ENCODE measurements at regions not wholly inside any gene's neighbourhood (a gene's known extent, or its start where the extent isn't known, plus 50 kb on each side); places are given as distances from the start of the nearest gene placed in this dataset.

DNA sequence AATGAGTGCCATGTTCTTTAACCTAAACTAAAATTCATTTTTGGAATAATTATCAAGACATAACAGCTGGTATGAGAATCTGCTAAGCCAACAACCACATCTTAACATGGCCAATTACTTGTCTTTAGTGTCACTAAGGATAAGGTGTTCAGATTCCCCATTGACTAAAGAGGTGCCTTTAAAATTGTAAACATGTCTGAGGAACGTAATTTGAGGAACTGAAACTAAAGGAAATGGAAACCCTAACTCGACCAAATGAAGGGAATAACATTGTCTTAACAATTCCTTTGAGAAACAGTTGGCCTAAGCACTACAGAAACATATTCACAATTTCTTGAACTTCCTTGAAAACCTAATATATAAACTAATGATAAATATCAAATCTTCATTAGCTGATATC lies 355.4 kb upstream of the GULP1 start:
- DNase-seq: no peak

DNA sequence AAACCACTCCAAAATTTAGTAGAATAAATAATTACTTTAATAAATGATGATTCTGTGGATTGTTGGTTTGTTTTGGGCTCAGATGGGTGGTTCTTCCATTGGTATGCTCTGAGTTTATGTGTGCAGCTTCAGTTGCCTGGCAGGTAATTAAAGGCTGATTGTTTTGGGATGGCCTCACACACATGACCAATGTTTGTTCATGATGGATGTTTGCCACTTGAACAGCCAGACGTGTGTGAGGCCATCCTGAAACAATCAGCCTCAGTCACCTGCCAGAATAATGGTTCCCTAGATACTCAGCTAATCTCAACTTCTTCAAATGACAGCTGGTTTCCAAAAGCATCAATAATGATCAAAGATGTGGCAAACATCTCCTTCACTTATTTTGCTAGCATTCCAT lies 352.5 kb upstream of the GULP1 start:
- DNase-seq: no peak

DNA sequence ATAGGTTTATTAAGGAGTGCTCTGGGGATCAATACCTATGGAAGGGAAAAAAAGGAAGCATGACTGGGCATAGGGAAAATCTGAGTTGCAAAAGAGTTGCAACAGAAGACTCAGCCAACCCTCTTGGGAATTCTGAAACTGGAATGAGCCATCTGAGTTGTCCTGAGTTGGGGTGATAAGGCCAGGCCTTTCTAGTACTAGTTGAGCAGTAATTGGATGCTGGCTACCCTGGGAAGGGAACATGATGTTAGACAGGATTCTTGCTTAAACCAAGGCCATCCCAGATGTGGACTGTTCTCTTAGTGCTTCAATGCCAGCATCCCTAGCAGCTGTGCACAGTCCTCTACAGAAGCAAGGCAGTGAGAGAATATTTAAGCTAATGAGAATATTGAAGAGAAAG lies 348.8 kb upstream of the GULP1 start:
- DNase-seq: no peak

- DNase-seq: no peak
These were observed 347.8 kb upstream of the GULP1 start for GRCh38 chr2:187943772-187944369.

- DNase-seq: no peak
These were observed 341.8 kb upstream of the GULP1 start for GRCh38 chr2:187949859-187950258.

GRCh38 chr2:187951470-187952218 lies 340.0 kb upstream of the GULP1 start:
- no peak for DNase-seq

- no peak for DNase-seq
These were observed 334.7 kb upstream of the GULP1 start for GRCh38 chr2:187956906-187957534.

GRCh38 chr2:187959821-187960220 lies 331.9 kb upstream of the GULP1 start:
- DNase-seq: no peak

DNA sequence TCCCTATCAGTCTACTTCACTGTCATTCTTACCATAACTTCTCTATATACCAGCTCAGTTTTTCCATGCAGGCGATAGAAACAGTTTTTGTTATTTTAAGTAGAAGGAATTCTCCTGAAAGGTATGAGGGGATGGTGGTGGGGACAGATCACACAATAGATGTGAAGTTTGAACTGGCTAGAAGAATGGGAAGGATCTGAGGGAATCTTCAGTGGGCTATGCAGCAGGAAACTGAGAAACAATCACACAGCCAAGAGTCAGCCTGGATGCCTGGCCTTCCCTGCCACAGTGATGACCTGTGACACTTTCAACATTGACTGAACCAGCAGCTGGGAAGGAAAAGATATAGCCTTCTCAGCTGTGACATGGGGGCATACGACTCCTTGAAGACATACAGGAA lies 329.1 kb upstream of the GULP1 start:
- no peak for DNase-seq

DNA sequence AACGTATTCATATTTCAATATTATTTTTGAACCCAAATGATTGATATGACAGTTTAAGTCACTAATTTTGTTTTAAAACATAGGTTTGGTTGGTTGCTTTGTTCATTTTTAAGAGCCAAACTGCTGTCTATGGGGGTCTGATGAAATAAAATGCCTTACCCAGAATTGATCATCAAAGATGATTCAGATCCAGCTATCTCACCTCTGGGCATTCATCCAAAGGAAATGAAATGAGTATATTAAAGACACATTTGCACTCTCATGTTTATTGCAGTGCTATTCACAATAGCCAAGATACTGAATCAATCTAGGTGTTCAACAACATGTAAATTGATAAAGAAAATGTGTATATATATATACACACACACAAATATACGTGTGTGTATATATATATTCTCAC lies 326.9 kb upstream of the GULP1 start:
- DNase-seq: no peak

GRCh38 chr2:187966924-187967323 lies 324.8 kb upstream of the GULP1 start:
- DNase-seq: no peak

DNA sequence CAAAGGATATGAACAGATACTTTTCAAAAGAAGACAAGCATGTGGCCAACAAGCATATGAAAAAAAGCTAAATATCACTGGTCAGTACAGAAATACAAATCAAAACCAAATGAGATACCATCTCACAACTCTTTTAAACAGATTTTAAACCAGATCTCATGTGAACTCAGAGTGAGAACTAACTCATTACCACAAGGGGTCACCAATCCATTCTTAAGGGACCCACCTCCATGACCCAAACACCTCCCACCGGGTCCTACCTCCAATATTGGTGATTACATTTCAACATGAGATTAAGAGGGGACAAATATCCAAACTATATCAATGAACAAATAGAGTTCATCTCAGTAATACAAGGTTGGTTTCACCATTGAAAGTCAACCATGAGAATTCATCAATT lies 319.8 kb upstream of the GULP1 start:
- no peak for DNase-seq

DNA sequence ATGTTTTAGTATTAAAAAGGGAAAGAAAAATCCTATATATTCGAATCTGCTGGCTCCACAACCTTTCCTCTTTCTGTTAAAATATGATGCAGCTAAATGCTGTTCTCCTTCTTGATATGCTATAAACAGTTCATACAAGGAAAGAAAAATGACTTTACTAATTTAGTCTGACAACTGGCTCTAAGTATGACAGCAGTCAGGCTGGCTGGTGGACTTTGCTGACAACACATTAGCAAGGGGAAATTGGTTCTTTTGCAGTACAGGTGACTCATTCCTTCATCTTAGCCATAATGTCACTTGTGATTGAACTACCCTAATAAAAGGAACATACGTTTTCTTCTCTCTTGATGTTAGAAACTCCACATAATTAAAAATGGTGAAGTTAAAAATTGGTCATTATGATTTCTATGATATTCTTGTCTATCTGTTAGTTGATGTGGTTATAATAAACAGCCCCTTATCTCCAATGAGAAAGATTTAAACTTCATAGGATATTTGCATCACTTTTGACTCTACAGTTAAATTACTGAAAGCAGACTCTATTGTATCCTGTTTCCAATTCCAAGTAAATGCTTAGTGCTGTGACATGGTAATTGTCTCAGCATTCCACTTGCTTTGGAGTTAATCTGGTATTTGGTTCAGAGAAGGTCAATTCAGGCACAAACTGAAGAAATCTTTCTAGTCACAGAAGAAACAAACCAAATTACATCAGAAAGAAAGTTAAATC lies 315.3 kb upstream of the GULP1 start:
- DNase-seq: no peak

GRCh38 chr2:187976986-187977333 lies 314.7 kb upstream of the GULP1 start:
- no peak for DNase-seq

DNA sequence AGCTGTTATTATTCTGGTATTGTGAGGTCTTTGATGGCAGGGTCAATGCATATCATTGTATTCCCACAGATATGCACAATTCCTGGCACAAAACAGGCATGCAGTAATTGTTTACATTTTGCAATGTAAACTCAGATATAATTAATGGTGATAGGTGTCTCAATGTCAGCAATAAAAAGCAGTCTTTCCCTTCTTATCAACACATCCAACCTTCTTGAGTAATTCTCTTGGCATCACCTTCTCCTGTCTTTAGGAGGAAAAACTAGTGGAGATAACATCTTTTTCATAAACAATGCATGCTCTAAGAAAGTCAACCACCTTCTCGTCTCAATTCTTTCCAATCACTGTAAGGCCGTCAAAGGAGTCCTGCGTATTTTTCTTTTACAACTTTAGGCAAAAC lies 313.3 kb upstream of the GULP1 start:
- no peak for DNase-seq

- DNase-seq: no peak
These were observed 309.0 kb upstream of the GULP1 start for GRCh38 chr2:187982668-187983067.

DNA sequence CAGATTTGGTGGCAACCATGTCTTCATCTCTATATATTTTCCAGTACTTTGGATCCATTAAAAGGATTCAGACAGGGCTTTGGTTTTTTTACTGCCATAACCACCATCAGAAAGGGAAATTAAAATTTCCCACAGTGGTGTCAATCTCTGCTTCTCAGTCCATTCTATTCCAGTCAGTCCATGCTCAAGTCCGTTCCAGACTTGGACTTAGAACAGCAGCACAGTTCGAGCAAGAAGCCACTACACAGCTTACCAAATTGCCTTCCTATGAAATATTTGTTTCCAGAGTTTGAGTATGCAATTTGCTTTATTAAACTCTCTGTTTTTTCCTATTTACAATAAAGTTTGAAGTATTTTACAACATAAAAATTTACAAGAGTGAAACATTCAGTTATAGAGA lies 306.5 kb upstream of the GULP1 start:
- DNase-seq: no peak

- no peak for DNase-seq
These were observed 305.8 kb upstream of the GULP1 start for GRCh38 chr2:187985923-187986322.

- DNase-seq: no peak
These were observed 305.1 kb upstream of the GULP1 start for GRCh38 chr2:187986390-187987105.

- no peak for DNase-seq
These were observed 303.3 kb upstream of the GULP1 start for GRCh38 chr2:187988348-187988747.

DNA sequence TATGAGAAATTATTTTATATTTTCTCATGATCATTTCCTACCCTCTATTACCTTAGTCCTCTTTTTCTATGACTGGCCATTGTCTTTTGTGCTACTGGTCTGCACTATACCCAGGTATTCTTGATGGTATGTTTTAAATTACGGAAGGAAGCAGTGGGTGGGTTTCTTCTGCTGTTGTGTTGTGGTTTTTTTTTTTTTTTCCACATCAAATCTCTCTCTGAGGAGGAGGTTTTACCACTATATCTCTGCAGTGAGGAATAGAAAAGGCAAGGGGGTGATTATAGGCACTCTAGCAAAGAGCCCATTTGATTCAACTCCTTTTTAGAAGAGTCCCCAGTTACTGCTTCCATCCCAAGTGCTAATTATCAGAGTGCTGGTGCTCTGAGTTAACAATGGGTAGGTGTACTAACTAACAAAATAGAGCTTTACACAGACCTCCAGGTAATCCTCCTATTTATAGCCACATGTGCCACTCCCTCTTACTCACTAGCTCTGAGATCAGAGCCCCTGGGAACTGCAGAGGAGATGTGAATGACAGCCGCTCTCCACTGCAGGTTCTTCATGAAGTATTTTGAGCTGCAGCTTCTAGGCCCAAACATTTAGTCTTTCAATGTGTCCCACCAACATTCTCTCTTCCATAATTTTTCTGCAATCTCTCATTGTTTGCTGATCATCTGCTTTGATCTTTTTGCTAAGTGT lies 301.6 kb upstream of the GULP1 start:
- DNase-seq: no peak

GRCh38 chr2:187991389-187991788 lies 300.3 kb upstream of the GULP1 start:
- peak; percentile 50 for DNase-seq
